ENCODE measurements at regions not wholly inside any gene's neighbourhood (a gene's known extent, or its start where the extent isn't known, plus 50 kb on each side); places are given as distances from the start of the nearest gene placed in this dataset.

GRCh38 chr20:19876828-19877460 is 118.9 kb downstream of the RIN2 start:
- TF ChIP-seq CTCF (conservative IDR thresholded peaks at IDR 0.05; ENCODE audit: low read depth in 2 of 2) (no peak), CREB1 (CRISPR knock-in tag; IDR thresholded peaks at IDR 0.05; ENCODE audit: low read depth) (no peak), EZH2phosphoT487 (IDR thresholded peaks at IDR 0.05; ENCODE audit: unreplicated experiment) (no peak)

Measured in GM23338 (cell line).